ENCODE measurements at regions not wholly inside any gene's neighbourhood (a gene's known extent, or its start where the extent isn't known, plus 50 kb on each side); places are given as distances from the start of the nearest gene placed in this dataset.
A peak's percentile ranks its signal among the peaks of the same experiment; 100 is the strongest.

GRCh38 chr1:195999022-195999421, 609.2 kb downstream of the KCNT2 start:
- no peak for DNase-seq

- no peak for DNase-seq
Observed at GRCh38 chr1:195981448-195982139, 626.6 kb downstream of the KCNT2 start.

GRCh38 chr1:195979646-195980045, 628.6 kb downstream of the KCNT2 start:
- DNase-seq, result no peak

GRCh38 chr1:195973311-195973904, 634.8 kb downstream of the KCNT2 start:
- no peak for DNase-seq

- DNase-seq, result no peak
Observed at GRCh38 chr1:195971589-195971988, 636.7 kb downstream of the KCNT2 start.

- DNase-seq, result no peak
Observed at GRCh38 chr1:195970209-195970608, 638.0 kb downstream of the KCNT2 start.

GRCh38 chr1:195965475-195965874, 642.8 kb downstream of the KCNT2 start:
- no peak for DNase-seq

- no peak for DNase-seq
Observed at GRCh38 chr1:195965036-195965435, 643.2 kb downstream of the KCNT2 start.

- no peak for DNase-seq
Observed at GRCh38 chr1:195964516-195964915, 643.7 kb downstream of the KCNT2 start.

- DNase-seq, result no peak
Observed at GRCh38 chr1:195962051-195962450, 646.2 kb downstream of the KCNT2 start.

GRCh38 chr1:195960580-195960979, 647.7 kb downstream of the KCNT2 start:
- DNase-seq, result no peak

- DNase-seq, result no peak
Observed at GRCh38 chr1:195958131-195958530, 650.1 kb downstream of the KCNT2 start.

GRCh38 chr1:195956845-195957244, 651.4 kb downstream of the KCNT2 start:
- DNase-seq, result no peak

- no peak for DNase-seq
Observed at GRCh38 chr1:195954848-195955247, 653.4 kb downstream of the KCNT2 start.

- DNase-seq, result no peak
Observed at GRCh38 chr1:195951313-195951712, 656.9 kb downstream of the KCNT2 start.

GRCh38 chr1:195948123-195948895, 659.9 kb downstream of the KCNT2 start:
- no peak for DNase-seq

- DNase-seq, result no peak
Observed at GRCh38 chr1:195946500-195946899, 661.7 kb downstream of the KCNT2 start.

GRCh38 chr1:195941795-195942194, 666.4 kb downstream of the KCNT2 start:
- DNase-seq, result no peak

GRCh38 chr1:195941314-195941713, 666.9 kb downstream of the KCNT2 start:
- DNase-seq, result no peak

GRCh38 chr1:195939844-195940243, 668.4 kb downstream of the KCNT2 start:
- DNase-seq, result no peak

- peak; percentile 86 for DNase-seq
Observed at GRCh38 chr1:195934817-195935553, 673.3 kb downstream of the KCNT2 start.

GRCh38 chr1:195933835-195934234, 674.4 kb downstream of the KCNT2 start:
- DNase-seq, result no peak

- no peak for DNase-seq
Observed at GRCh38 chr1:195915826-195916225, 692.4 kb downstream of the KCNT2 start.

All from NCI-H1417 treated with DMSO at 0.1 percent for 48 hours (cell line).